ACC112 (cell line): ENCODE measurements at regions not wholly inside any gene's neighbourhood (a gene's known extent, or its start where the extent isn't known, plus 50 kb on each side); places are given as distances from the start of the nearest gene placed in this dataset.
A peak's percentile ranks its signal among the peaks of the same experiment; 100 is the strongest.

ENCODE experiments used
- H2AFZ ChIP-seq: fragments of 200-600 bp; sonication (generic); one replicate; pipeline ENCODE4 v1.6.0; 2017; ENCODE audit warnings: antibody characterized with exemption, low read length; ENCODE audit not compliant: unreplicated experiment
- H3K27ac ChIP-seq: fragments of 200-600 bp; sonication (generic); 2 replicates; pipeline ENCODE4 v1.5.1; 2014; ENCODE audit warnings: low read depth, mild to moderate bottlenecking, antibody characterized with exemption, low read length, moderate library complexity
- H3K27me3 ChIP-seq: fragments of 200-600 bp; sonication (generic); 2 replicates; pipeline ENCODE4 v1.6.1; 2014; ENCODE audit warnings: mild to moderate bottlenecking, antibody characterized with exemption, low read length, moderate library complexity, mixed read lengths; ENCODE audit not compliant: insufficient read depth
- H3K36me3 ChIP-seq: fragments of 200-600 bp; sonication (generic); 2 replicates; pipeline ENCODE4 v1.6.1; 2016; ENCODE audit warnings: mild to moderate bottlenecking, antibody characterized with exemption, low read length, moderate library complexity, mixed read lengths; ENCODE audit not compliant: insufficient read depth
- H3K4me1 ChIP-seq: fragments of 200-600 bp; sonication (generic); one replicate; pipeline ENCODE4 v1.6.1; 2016; ENCODE audit warnings: low read length, mixed read lengths; ENCODE audit not compliant: insufficient read depth, unreplicated experiment, control insufficient read depth
- H3K4me3 ChIP-seq: fragments of 200-600 bp; sonication (generic); 2 replicates; pipeline ENCODE4 v1.5.1; 2014; ENCODE audit warnings: mild to moderate bottlenecking, low read depth, low read length
- H3K79me2 ChIP-seq: fragments of 200-600 bp; sonication (generic); one replicate; pipeline ENCODE4 v1.6.0; 2016; ENCODE audit warnings: low read length; ENCODE audit not compliant: control insufficient read depth, unreplicated experiment, insufficient read depth

DNA sequence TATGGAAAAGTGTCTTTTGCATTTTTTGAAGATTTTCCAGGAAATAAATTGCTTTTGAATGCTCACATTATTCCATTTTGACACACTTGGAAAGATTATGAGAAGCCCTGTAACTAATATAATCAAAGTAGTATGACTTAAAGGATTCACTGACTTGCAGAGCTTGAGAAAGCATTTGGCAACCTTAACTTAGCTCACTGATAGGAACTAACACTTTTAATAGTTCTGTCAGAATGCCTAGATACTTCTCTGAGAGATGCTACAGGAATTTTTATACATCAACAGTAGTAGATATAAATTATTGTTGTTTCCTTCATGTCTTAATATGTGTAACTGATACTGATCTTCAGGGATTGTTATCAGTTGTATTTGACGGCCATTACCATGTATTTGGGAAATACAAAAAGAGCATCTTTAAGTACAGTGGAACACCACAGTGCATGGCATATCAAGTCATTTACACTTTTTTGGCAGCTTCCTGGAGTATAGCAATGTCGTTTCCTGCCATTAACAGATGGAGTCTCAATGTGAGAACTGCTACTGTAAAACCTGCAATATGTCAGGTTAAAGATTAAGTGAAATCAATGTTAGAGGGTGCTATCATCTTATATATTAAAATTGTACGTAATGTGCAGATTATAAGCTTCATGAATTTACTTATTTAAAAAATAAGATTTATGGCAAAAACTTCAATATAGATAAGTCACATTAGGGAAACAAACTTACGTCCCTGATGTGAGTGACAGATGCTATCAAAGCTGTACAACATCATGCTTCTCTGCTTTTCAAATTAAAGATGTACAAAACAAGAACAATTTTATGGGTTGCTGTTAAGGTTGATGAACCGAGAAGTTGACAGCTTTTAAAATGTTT is 1159.8 kb upstream of the MIR17HG start:
- H3K36me3 ChIP-seq = no peaks in the 10 kb centered on the region
- no peak overlapping the region for H3K4me3 ChIP-seq
- no peaks in the 10 kb centered on the region for H3K79me2 ChIP-seq
- H3K27me3 ChIP-seq = no peaks in the 10 kb centered on the region
- no peak overlapping the region for H3K27ac ChIP-seq
- H2AFZ ChIP-seq = no peak overlapping the region
- no peaks in the 10 kb centered on the region for H3K4me1 ChIP-seq

DNA sequence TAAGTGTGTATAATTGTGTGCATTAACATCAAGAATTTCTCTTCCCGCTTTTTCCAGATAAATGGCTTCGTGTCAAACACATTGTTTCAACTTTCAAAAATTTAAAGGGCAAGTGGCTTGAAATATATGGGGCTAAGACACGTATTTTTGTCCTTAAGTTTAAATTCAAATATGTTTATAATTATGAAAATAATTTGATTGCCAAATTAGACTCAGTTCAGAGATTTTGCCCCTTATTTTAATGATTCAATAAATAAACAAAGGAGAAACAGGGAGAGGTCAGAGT is 1159.2 kb upstream of the MIR17HG start:
- H3K79me2 ChIP-seq = no peaks in the 10 kb centered on the region
- no peak overlapping the region for H3K27ac ChIP-seq
- H3K27me3 ChIP-seq = no peaks in the 10 kb centered on the region
- H2AFZ ChIP-seq = no peak overlapping the region
- H3K36me3 ChIP-seq = no peaks in the 10 kb centered on the region
- H3K4me3 ChIP-seq = no peak overlapping the region
- no peaks in the 10 kb centered on the region for H3K4me1 ChIP-seq

DNA sequence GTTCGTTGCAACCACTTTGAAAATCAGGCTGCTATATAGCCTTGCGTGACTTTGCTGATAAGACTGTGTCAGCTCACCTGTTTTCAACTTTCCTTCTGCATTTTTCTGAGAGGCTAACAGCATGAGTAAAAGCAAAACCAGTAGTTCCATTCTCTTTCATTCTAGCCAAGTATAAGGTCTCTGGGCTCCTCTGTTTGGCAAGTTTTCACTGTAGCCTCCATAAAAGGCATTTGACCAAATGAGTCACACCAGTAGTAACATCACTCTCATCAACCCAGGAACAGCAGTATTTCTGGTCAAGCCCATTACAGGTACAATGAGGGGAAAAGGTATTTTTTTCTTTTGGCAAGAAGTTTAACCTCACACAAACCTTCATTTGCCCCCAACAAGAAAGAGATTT is 1149.8 kb upstream of the MIR17HG start:
- Histone ChIP-seq H3K27me3 (no peaks in the 10 kb centered on the region), H3K4me3 (no peak overlapping the region), H3K36me3 (no peaks in the 10 kb centered on the region), H2AFZ (no peak overlapping the region), H3K27ac (no peak overlapping the region), H3K4me1 (no peaks in the 10 kb centered on the region), H3K79me2 (no peaks in the 10 kb centered on the region)

DNA sequence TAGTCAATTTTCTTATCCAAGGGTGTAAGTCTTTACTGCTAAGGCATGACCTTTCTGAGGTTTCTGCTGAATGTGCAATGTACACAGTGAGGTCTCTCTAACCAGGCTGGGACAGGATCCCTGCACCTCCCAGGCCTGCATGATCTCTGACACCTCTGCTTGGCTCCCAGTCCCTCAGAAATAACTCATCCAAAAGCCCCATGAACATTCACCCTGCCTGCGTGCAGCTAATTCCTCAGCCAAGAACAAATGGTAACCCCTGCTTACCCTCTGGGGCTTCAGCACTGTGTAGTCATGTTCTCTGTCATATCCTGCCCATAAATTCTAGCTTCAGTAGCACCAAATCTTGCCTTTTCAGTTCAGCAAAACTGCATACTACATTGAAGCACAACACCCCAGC is 1146.3 kb upstream of the MIR17HG start:
- Histone ChIP-seq H3K79me2 (no peaks in the 10 kb centered on the region), H3K27me3 (no peaks in the 10 kb centered on the region), H3K36me3 (no peaks in the 10 kb centered on the region), H3K4me3 (no peak overlapping the region), H2AFZ (no peak overlapping the region), H3K27ac (peak overlapping the region; percentile 19; the same call in 1 of the 2 replicates), H3K4me1 (no peaks in the 10 kb centered on the region)

DNA sequence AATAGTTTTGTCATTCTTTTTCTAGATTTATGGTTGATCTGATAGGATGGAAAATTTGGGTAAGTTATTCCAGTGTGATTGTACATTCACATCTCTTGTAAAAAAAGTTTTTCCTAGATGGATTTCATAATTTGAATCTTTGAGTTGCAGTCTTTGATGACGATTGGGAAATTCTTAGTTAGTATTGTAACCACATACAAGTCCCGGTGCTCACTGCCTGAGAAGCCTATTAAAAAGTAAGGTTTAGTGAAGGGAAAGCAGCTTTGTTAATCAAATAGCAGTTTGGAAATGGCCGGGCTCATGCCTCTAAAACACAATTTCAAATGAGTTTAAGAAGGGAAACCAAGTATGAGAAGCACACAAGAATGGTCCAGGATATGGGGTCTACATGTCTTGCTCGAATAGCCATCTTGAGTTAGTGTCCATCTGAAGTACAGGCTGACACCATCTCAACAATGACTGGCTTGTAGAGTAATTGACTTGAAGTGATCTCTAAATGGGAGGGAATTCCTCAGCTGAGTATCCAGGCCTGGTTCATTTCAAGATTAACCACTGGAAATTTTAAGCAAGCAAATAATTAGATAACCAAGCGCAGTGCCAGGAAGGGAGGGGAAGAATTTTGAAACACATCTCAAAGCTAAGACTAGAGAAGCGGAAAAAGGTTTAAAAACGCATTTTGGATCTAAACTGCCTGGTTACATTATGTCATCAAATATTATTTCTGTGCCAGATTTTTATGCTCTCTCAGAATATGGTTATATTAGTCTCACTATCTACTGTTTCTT is 1145.6 kb upstream of the MIR17HG start:
- Histone ChIP-seq H2AFZ (no peak overlapping the region), H3K4me3 (no peak overlapping the region), H3K27me3 (no peaks in the 10 kb centered on the region), H3K36me3 (no peaks in the 10 kb centered on the region), H3K4me1 (no peaks in the 10 kb centered on the region), H3K27ac (peak overlapping the region; percentile 19; the same call in 1 of the 2 replicates), H3K79me2 (no peaks in the 10 kb centered on the region)

DNA sequence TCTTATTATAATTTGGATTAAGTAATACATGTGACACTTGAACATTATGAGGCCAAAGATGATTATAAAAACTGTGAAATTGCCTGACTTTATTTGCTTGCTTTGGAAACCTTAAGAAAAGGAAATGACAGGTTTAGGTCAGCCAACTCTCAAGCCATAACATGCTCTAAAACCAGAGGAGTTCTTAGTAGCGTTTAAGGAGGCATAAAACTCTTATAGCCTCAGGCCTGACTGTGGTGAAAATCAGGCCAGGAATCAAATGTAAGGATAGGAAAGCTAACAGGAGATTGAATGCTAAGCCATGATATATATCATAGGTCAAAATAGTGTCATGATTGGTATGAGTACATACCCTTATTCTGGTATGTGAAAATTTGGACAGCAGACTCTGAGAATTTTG is 1142.4 kb upstream of the MIR17HG start:
- no peak overlapping the region for H3K27ac ChIP-seq
- no peak overlapping the region for H2AFZ ChIP-seq
- H3K36me3 ChIP-seq = no peaks in the 10 kb centered on the region

DNA sequence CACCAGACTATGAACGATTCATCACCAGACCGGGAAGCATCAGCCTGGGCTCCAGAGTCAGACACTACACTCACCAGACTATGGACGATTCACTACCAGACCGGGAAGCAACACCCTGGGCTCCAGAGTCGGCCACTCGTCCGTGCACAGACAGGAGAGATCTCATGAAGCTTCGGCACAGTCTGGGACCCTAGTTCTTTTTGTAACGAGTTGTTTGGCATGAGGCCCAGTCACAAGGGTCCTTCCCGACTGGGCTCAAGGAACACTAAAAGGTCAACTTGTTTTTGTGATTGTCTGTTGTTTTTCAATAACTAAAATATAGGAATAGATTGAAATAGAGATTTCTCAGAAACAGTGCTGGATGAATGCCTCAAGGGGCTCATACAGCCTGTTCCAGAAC is 1141.6 kb upstream of the MIR17HG start:
- no peaks in the 10 kb centered on the region for H3K4me1 ChIP-seq
- no peaks in the 10 kb centered on the region for H3K36me3 ChIP-seq
- H3K4me3 ChIP-seq = no peak overlapping the region
- H3K27ac ChIP-seq = no peak overlapping the region
- no peak overlapping the region for H2AFZ ChIP-seq
- no peaks in the 10 kb centered on the region for H3K27me3 ChIP-seq
- no peaks in the 10 kb centered on the region for H3K79me2 ChIP-seq

More for the DNA sequence above, 1142.4 kb upstream of the MIR17HG start:
- Histone ChIP-seq H3K79me2 (no peaks in the 10 kb centered on the region), H3K4me3 (no peak overlapping the region), H3K4me1 (no peaks in the 10 kb centered on the region), H3K27me3 (no peaks in the 10 kb centered on the region)

DNA sequence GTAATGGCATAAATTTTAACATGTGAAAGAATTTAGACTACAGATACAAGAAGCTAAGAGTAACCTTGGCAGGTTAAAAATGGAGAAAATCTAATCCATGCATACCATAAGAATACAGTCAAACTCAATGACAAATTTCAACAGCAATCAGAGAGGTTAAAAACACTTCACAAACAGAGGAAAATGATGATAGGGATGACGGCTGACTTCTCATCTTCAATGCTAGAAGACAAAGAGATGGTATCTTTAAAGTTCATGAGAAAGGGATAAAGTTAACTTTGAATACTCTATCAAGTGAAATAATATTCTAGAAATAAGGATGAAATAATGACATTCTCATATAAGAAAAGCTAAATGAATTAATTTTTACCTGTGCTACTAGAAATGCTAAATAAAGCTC is 1130.2 kb upstream of the MIR17HG start:
- Histone ChIP-seq H3K27me3 (no peaks in the 10 kb centered on the region), H3K4me3 (no peak overlapping the region), H3K36me3 (no peaks in the 10 kb centered on the region), H2AFZ (no peak overlapping the region), H3K79me2 (no peaks in the 10 kb centered on the region), H3K4me1 (no peaks in the 10 kb centered on the region), H3K27ac (no peak overlapping the region)

DNA sequence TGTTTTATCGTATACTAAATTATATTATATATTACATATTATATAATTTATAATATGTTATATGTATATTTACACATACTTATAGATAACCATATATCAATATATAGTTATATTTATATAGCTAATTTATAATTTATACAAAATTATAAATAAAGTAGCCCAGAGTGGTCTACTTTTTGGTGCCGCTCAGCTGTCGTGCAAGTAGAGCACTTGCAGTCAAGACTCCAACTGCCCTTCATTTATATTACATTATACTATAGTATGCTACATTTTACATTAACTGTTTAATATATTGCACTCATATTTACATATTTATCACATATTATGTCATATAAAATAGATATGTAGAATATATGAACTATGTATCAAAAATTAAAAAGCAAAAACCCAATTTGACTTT is 1124.7 kb upstream of the MIR17HG start:
- H3K4me3 ChIP-seq = no peak overlapping the region
- no peaks in the 10 kb centered on the region for H3K4me1 ChIP-seq
- no peaks in the 10 kb centered on the region for H3K27me3 ChIP-seq
- H3K79me2 ChIP-seq = no peaks in the 10 kb centered on the region
- H2AFZ ChIP-seq = no peak overlapping the region
- no peaks in the 10 kb centered on the region for H3K36me3 ChIP-seq
- H3K27ac ChIP-seq = no peak overlapping the region

DNA sequence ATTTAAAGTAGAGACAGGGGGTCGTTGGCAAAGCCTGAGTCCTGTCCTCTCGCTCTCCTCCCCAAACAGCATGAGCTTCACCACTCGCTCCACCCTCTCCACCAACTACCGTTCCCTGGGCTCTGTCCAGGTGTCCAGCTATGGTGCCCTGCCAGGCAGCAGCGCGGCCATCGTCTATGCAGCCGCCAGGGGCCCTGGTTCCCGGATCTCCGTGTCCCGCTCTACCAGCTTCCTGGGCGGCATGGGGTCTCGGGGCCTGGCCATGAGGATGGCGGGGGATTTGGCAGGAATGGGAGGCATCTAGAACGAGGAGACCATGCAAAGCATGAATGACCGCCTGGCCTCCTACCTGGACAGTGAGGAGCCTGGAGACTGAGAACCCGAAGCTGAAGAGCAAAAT is 1117.2 kb upstream of the MIR17HG start:
- Histone ChIP-seq H3K36me3 (no peaks in the 10 kb centered on the region), H3K4me3 (no peak overlapping the region), H2AFZ (no peak overlapping the region), H3K27ac (no peak overlapping the region), H3K79me2 (no peaks in the 10 kb centered on the region), H3K27me3 (no peaks in the 10 kb centered on the region), H3K4me1 (no peaks in the 10 kb centered on the region)

DNA sequence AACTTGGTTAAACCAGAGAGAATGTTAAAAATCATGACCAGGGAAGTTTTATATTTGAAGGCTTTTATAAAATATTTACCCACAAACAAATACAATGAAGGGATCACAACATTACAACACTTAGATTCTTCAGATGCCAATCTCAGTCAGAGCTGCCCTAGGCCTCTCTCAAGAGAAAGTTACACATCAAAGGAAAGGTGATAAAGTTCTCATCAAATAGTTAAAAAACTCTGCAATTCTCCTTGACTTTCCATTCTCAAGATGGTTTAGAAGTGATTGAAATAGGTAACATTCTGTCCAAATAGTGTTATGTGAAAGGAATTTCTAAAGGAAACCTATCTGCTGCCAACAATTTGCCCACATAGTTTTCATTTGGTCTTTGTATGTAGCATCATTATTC is 1115.2 kb upstream of the MIR17HG start:
- Histone ChIP-seq H2AFZ (no peak overlapping the region), H3K27me3 (no peaks in the 10 kb centered on the region), H3K79me2 (no peaks in the 10 kb centered on the region), H3K36me3 (no peaks in the 10 kb centered on the region), H3K4me1 (no peaks in the 10 kb centered on the region), H3K27ac (no peak overlapping the region), H3K4me3 (no peak overlapping the region)
